GM23248 (cell line): ENCODE measurements at regions not wholly inside any gene's neighbourhood (a gene's known extent, or its start where the extent isn't known, plus 50 kb on each side); places are given as distances from the start of the nearest gene placed in this dataset.

Source experiments
- DNase-seq: peaks from one replicate; pipeline ENCODE4 v3.0.0-alpha.2; 2015
- H2AFZ ChIP-seq: fragments of 200-600 bp; sonication (generic); 2 replicates; pipeline ENCODE4 v1.6.1; 2016; ENCODE audit warnings: antibody characterized with exemption
- H3F3A ChIP-seq: fragments of 200-600 bp; sonication (generic); 2 replicates; pipeline ENCODE4 v1.6.1; 2016; ENCODE audit warnings: mild to moderate bottlenecking, antibody characterized with exemption, mixed run types; ENCODE audit not compliant: insufficient read depth
- H3K27ac ChIP-seq: fragments of 200-600 bp; sonication (generic); 2 replicates; pipeline ENCODE4 v1.5.1; 2016; ENCODE audit warnings: mild to moderate bottlenecking
- H3K27me3 ChIP-seq: fragments of 200-600 bp; sonication (generic); replicated peaks from 2 replicates; pipeline ENCODE4 v1.6.1; 2016; ENCODE audit warnings: mild to moderate bottlenecking; ENCODE audit not compliant: insufficient read depth
- H3K36me3 ChIP-seq: fragments of 200-600 bp; sonication (generic); 2 replicates; pipeline ENCODE4 v1.6.1; 2016; ENCODE audit warnings: low read depth, mild to moderate bottlenecking
- H3K4me1 ChIP-seq: fragments of 200-600 bp; sonication (generic); 2 replicates; pipeline ENCODE4 v1.6.1; 2016; ENCODE audit warnings: mild to moderate bottlenecking; ENCODE audit not compliant: insufficient read depth
- H3K4me2 ChIP-seq: fragments of 200-600 bp; sonication (generic); one replicate; pipeline ENCODE4 v1.6.1; 2016; ENCODE audit warnings: mild to moderate bottlenecking; ENCODE audit not compliant: unreplicated experiment
- H3K4me3 ChIP-seq: fragments of 200-600 bp; sonication (generic); 2 replicates; pipeline ENCODE4 v1.5.1; 2016; ENCODE audit warnings: mild to moderate bottlenecking
- H3K79me2 ChIP-seq: fragments of 200-600 bp; sonication (generic); 2 replicates; pipeline ENCODE4 v1.6.1; 2016; ENCODE audit warnings: mild to moderate bottlenecking; ENCODE audit not compliant: insufficient read depth
- H3K9ac ChIP-seq: fragments of 200-600 bp; sonication (generic); 2 replicates; pipeline ENCODE4 v1.6.1; 2016; ENCODE audit warnings: mild to moderate bottlenecking
- H3K9me2 ChIP-seq: fragments of 200-600 bp; sonication (generic); 2 replicates; pipeline ENCODE4 v1.6.1; 2016; ENCODE audit warnings: mixed run types, mild to moderate bottlenecking, moderate library complexity; ENCODE audit not compliant: insufficient read depth
- H3K9me3 ChIP-seq: fragments of 200-600 bp; sonication (generic); one replicate; pipeline ENCODE4 v1.6.1; 2017; ENCODE audit warnings: low read depth
- H4K20me1 ChIP-seq: fragments of 200-600 bp; sonication (generic); 2 replicates; pipeline ENCODE4 v1.6.0; 2016; ENCODE audit not compliant: insufficient read depth
- EZH2 ChIP-seq: fragments of 200-600 bp; sonication (generic); IDR thresholded peaks from 2 replicates; pipeline ENCODE4 v1.6.1; 2018; ENCODE audit warnings: antibody characterized with exemption, mild to moderate bottlenecking; ENCODE audit not compliant: insufficient read depth, poor library complexity, severe bottlenecking
- EZH2phosphoT487 ChIP-seq: fragments of 200-600 bp; sonication (generic); IDR thresholded peaks from 2 replicates; pipeline ENCODE4 v1.6.1; 2018; ENCODE audit warnings: antibody characterized with exemption, moderate library complexity, mild to moderate bottlenecking, low read depth; ENCODE audit not compliant: insufficient read depth
- WGBS, 2 experiments: methylation state at CpG; one replicate each; pipeline ENCODE4 v1.1.6; 2015 to 2017; ENCODE audit warnings: low lambda C conversion rate in 2 of 2, low coverage in 1 of 2; ENCODE audit errors: missing lambda C conversion rate in 2 of 2; 5-methylcytosine and 5-hydroxymethylcytosine counted together
- in situ Hi-C: fragments of 300-500 bp; cut with MboI; formaldehyde crosslinking; loops from 2 replicates; pipeline ENCODE4 v1.15.0; 2020

DNA sequence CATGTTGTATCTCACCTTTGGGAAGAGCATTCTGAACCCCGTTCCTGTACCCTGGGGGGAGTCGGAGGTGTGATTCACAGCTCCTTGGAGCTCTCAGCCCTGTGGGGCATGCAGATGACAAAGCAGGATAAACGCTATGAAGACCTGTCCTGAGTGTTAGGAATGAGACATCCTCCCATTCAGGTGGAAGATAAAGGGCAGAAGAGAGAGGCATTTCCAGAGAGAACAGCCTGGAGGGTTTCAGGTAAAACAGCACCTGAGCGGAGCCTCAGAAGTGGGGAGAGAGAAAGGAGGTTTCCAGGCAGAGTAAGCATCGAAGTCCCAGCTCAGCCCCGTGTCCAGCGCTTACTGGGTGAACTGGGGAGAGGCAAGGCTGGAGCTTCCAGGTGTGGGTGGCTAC is 288.9 kb downstream of the KLF6 start:
- Histone ChIP-seq H3K27ac (no peak overlapping the region), H3K9me3 (no peaks in the 10 kb centered on the region), H3K4me1 (peaks cover 15% of the 10 kb centered on the region), H3F3A (0 out of 2 replicates have a peak, but pooled peaks cover 6% of the 10 kb centered on the region), H3K4me2 (no peak overlapping the region), H2AFZ (no peak overlapping the region), H3K9me2 (no peaks in the 10 kb centered on the region), H3K27me3 (no peaks in the 10 kb centered on the region), H3K36me3 (no peaks in the 10 kb centered on the region), H3K4me3 (no peak overlapping the region), H3K9ac (no peak overlapping the region), H4K20me1 (no peaks in the 10 kb centered on the region), H3K79me2 (no peaks in the 10 kb centered on the region)
- no peak for DNase-seq
- in situ Hi-C loops = no loop called here
- TF ChIP-seq EZH2phosphoT487 (no peak), EZH2 (no peak)
- 92 to 95% methylated on average over 7 of the region's 7 CpGs for WGBS, 2 experiments

DNA sequence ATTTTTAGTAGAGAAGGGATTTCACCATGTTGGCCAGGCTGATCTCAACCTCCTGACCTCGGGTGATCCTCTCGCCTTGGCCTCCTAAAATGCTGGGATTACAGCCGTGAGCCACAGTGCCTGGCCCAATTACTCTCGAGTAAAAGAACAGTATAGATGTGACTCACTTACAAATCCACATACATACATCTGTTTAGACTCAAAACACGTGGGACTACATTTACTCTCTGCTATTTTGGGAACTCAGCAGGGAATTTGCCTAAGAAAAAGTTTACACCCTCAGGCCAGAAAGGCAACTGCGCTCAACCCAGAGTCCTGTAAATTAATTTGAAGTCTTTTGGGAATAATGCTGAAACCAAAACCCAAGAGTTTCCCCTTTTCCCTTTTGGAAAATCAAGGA is 289.7 kb downstream of the KLF6 start:
- TF ChIP-seq EZH2 = no peak
- H4K20me1 ChIP-seq = no peaks in the 10 kb centered on the region
- no peaks in the 10 kb centered on the region for H3K9me3 ChIP-seq
- H3K27me3 ChIP-seq = no peaks in the 10 kb centered on the region
- H2AFZ ChIP-seq = no peak overlapping the region
- no peak overlapping the region for H3K27ac ChIP-seq
- WGBS, 2 experiments = 78 to 88% methylated on average over 6 of the region's 6 CpGs
- in situ Hi-C loops = no loop called here
- no peak for DNase-seq
- no peaks in the 10 kb centered on the region for H3K36me3 ChIP-seq
- no peak overlapping the region for H3K4me2 ChIP-seq
- no peaks in the 10 kb centered on the region for H3K79me2 ChIP-seq
- H3F3A ChIP-seq = no peaks in the 10 kb centered on the region
- no peak overlapping the region for H3K4me3 ChIP-seq
- peaks cover 8% of the 10 kb centered on the region; the same call in 1 of the 2 replicates for H3K4me1 ChIP-seq
- no peak overlapping the region for H3K9ac ChIP-seq
- H3K9me2 ChIP-seq = no peaks in the 10 kb centered on the region

DNA sequence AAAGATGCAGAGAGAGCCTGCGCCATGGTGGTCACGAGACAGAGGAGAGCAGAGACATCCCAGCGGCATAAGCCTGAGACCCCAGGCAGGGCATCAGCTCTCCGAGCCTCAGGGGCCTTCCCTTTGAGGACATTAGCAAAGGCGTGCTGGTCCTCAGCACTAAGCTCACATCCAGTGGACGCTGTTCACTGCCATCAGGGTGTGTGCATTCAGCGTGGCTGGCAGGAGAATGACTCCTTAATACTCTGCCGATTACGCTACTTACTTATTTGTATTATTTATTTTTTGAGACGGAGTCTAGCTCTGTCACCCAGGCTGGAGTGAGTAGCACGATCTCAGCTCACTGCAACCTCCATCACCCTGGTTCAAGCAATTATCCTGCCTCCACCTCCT is 290.2 kb downstream of the KLF6 start:
- no peaks in the 10 kb centered on the region for H3K27me3 ChIP-seq
- in situ Hi-C loops = no loop called here
- peaks cover 4% of the 10 kb centered on the region; the same call in 1 of the 2 replicates for H3K4me1 ChIP-seq
- no peaks in the 10 kb centered on the region for H3K36me3 ChIP-seq
- H3K4me3 ChIP-seq = no peak overlapping the region
- TF ChIP-seq EZH2 (no peak), EZH2phosphoT487 (no peak)
- no peak overlapping the region for H2AFZ ChIP-seq
- no peaks in the 10 kb centered on the region for H4K20me1 ChIP-seq
- no peaks in the 10 kb centered on the region for H3K9me3 ChIP-seq
- no peak for DNase-seq
- H3K9ac ChIP-seq = no peak overlapping the region
- WGBS, 2 experiments = 95 to 96% methylated on average over 11 of the region's 11 CpGs
- H3K9me2 ChIP-seq = no peaks in the 10 kb centered on the region
- H3K27ac ChIP-seq = no peak overlapping the region
- no peak overlapping the region for H3K4me2 ChIP-seq
- H3F3A ChIP-seq = no peaks in the 10 kb centered on the region
- no peaks in the 10 kb centered on the region for H3K79me2 ChIP-seq

DNA sequence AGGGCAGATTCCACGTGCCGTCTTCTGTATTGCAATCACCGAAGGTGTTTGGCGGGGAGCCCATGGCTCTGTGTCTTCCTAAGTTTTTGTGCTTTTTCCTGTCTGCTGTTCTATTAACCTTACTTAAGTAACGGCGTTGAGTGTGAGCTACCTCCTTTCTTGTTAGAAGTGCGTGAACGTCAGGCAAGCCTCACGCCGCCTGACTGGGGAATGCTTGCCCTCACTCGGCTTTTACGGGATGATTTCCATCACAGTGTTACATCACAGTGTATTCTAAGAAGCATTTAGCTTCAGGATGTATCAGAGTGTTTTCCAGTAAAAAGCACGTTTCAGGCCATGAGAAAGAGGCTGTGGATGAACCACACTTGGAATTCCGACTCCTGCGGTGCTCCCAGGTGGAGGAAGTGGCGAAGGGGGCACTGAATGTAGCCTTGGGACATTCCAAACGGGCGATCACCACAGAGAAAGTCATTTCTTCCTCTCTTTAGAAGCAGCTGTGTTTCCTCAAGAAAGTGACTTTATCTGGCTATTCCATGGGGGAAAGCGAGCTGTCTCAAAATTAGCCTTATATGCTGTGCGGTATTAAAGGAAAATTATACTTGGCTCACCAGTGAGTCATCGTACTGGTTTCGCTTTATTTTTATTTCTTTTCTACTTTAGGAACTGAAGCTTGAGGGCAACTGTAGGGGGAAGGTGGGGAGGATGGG is 290.7 kb downstream of the KLF6 start:
- H3K4me2 ChIP-seq = no peak overlapping the region
- H3K4me1 ChIP-seq = no peaks in the 10 kb centered on the region
- WGBS, 2 experiments = 85 to 88% methylated on average over 22 of the region's 22 CpGs
- H3K27ac ChIP-seq = no peak overlapping the region
- DNase-seq = no peak
- H3K4me3 ChIP-seq = no peak overlapping the region
- H3K27me3 ChIP-seq = no peaks in the 10 kb centered on the region
- no peaks in the 10 kb centered on the region for H3K79me2 ChIP-seq
- no peaks in the 10 kb centered on the region for H3K9me3 ChIP-seq
- H4K20me1 ChIP-seq = no peaks in the 10 kb centered on the region
- H2AFZ ChIP-seq = no peak overlapping the region
- H3K9me2 ChIP-seq = no peaks in the 10 kb centered on the region
- no peaks in the 10 kb centered on the region for H3F3A ChIP-seq
- TF ChIP-seq EZH2 (no peak), EZH2phosphoT487 (no peak)
- in situ Hi-C loops = no loop called here
- H3K36me3 ChIP-seq = no peaks in the 10 kb centered on the region
- no peak overlapping the region for H3K9ac ChIP-seq
